Activated naive CD4-positive, alpha-beta T cell treated with anti-CD3 and anti-CD28 coated beads, Interleukin-2, amount 10 ng/mL, durations not matched to agents 7 days and 5 days (primary cell): ENCODE measurements at regions not wholly inside any gene's neighbourhood (a gene's known extent, or its start where the extent isn't known, plus 50 kb on each side); places are given as distances from the start of the nearest gene placed in this dataset.

Experiments
- CTCF ChIA-PET: fragments of 350-600 bp; sonication (Branson Sonifier 250); formaldehyde crosslinking; loops from one replicate; lab custom pipeline; 2021; ENCODE audit warnings: antibody characterized with exemption; lab: Charles Lee
- DNase-seq: peaks from one replicate; pipeline ENCODE4 v3.0.0-alpha.2; 2020
- H3K27ac Mint-ChIP-seq: one replicate; pipeline ENCODE4 v1.8.0; 2021; ENCODE audit warnings: mild to moderate bottlenecking, moderate library complexity, mixed read lengths
- H3K27me3 Mint-ChIP-seq: one replicate; pipeline ENCODE4 v1.8.0; 2021; ENCODE audit warnings: mild to moderate bottlenecking, mixed read lengths
- H3K36me3 Mint-ChIP-seq: one replicate; pipeline ENCODE4 v1.8.0; 2021; ENCODE audit warnings: mixed read lengths
- H3K4me1 Mint-ChIP-seq: one replicate; pipeline ENCODE4 v1.8.0; 2021; ENCODE audit warnings: mixed read lengths
- H3K4me3 Mint-ChIP-seq: one replicate; pipeline ENCODE4 v1.8.0; 2021; ENCODE audit warnings: mild to moderate bottlenecking, moderate library complexity, mixed read lengths
- H3K9me3 Mint-ChIP-seq: one replicate; pipeline ENCODE4 v1.8.0; 2021; ENCODE audit warnings: mixed read lengths

DNA sequence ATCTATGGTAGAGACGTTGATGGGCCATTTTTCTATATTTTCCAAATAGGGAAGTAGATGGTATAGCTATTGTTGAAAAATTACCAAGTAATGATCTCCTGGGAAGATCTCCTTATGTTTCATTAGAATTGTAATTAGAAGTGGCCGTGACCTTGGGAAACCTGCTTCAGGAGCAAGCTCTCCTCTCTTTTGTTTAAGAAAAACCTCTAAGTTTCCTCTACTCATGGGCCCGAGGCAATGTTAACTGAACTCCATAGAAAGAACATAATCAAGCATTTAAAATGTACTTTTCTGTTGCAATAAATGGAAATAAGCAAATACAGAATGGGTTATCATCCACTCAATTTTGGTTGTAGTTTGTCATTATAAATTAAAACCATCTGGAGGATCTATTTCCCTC, 511.2 kb upstream of the MDFIC2 start:
- Mint-ChIP-seq H3K36me3 (no peaks in the 10 kb centered on the region), H3K9me3 (no peaks in the 10 kb centered on the region), H3K27me3 (no peaks in the 10 kb centered on the region), H3K4me3 (no peak overlapping the region), H3K27ac (no peak overlapping the region), H3K4me1 (no peaks in the 10 kb centered on the region)
- CTCF ChIA-PET: no interaction called here
- DNase-seq: no peak

DNA sequence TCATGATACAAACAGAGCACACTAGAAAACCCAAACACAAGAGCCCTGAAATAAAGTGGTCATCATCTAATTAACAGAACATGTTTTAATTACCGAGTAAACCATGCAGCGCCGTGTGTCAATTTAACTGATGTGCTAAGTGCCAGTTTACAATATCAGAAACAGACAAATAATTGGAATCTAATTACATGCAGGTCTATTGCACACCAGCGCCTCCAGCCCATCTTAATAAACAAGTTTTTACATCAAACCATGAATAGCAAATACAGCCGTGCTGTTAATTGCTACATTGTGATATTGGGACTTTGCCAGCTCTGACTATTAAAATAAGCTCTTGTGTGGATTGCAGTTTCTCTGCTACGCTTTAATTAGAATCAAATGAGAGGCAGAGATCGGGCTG, 510.2 kb upstream of the MDFIC2 start:
- Mint-ChIP-seq H3K9me3 (no peaks in the 10 kb centered on the region), H3K36me3 (no peaks in the 10 kb centered on the region), H3K27ac (no peak overlapping the region), H3K4me1 (no peaks in the 10 kb centered on the region), H3K4me3 (no peak overlapping the region), H3K27me3 (no peaks in the 10 kb centered on the region)
- DNase-seq: no peak
- CTCF ChIA-PET: no interaction called here

DNA sequence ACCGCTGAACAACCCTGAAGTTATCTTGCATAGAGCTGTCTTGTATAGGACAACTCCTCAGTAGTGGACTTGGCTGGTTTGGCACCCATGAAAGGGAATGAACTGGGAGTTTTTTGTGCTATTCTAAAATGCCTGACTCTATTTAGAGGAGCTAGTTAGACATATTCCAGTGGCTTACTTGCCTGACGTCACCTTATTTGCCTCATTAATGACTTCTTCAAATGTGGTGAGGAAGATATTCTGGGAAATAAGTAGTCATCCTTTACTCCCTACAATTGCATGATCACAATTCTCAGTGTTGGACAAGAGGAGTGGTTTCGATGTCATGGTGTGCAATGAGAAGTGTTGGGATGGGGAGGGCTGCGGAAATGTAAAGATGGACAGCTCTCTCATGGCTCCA, 509.2 kb upstream of the MDFIC2 start:
- peaks cover 1% of the 10 kb centered on the region for H3K9me3 Mint-ChIP-seq
- CTCF ChIA-PET: no interaction called here
- no peak overlapping the region for H3K27ac Mint-ChIP-seq
- H3K4me1 Mint-ChIP-seq: no peaks in the 10 kb centered on the region
- H3K4me3 Mint-ChIP-seq: no peak overlapping the region
- H3K36me3 Mint-ChIP-seq: no peaks in the 10 kb centered on the region
- no peaks in the 10 kb centered on the region for H3K27me3 Mint-ChIP-seq
- no peak for DNase-seq

DNA sequence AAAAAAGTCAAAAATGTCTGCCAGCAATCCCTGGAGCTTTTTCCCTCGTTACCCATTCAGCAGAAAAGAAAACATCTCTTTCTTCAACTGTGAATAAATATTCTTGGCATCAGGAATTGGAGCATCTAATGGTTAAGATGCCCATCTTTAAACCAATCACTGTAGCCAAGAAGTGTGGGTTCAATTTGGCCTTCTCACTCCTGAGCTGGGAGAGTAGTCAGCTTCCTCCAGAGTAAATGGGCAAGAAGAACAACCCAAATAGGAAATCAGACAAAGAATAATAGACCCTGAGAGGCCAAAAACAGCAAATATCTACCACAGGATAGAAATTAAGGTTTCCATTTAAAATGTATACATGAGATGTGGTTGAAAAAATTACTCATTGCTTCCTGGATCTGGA, 508.0 kb upstream of the MDFIC2 start:
- Mint-ChIP-seq H3K27ac (no peak overlapping the region), H3K4me1 (no peaks in the 10 kb centered on the region), H3K36me3 (no peaks in the 10 kb centered on the region), H3K4me3 (no peak overlapping the region), H3K9me3 (peaks cover 1% of the 10 kb centered on the region), H3K27me3 (no peaks in the 10 kb centered on the region)
- no peak for DNase-seq
- CTCF ChIA-PET: no interaction called here

DNA sequence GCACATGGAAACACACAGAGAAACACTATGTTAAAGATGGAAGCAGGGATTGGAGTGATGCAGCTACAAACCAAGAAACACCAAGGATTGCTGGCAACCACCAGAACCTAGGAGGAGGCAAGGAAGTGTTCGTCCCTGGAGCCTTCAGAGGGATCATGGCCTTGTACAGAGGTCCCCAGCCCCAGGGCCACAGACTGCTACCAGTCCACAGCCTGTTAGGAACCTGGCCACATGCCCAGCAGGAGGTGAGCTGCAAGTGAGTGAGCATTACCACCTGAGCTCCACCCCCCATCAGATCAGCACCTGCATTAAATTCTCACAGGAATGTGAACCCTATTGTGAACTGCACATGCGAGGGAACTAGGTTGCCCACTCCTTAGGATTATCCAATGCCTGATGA, 505.7 kb upstream of the MDFIC2 start:
- no peak overlapping the region for H3K27ac Mint-ChIP-seq
- H3K36me3 Mint-ChIP-seq: no peaks in the 10 kb centered on the region
- H3K9me3 Mint-ChIP-seq: peaks cover 1% of the 10 kb centered on the region
- H3K27me3 Mint-ChIP-seq: no peaks in the 10 kb centered on the region
- DNase-seq: no peak
- H3K4me1 Mint-ChIP-seq: no peaks in the 10 kb centered on the region
- CTCF ChIA-PET: no interaction called here
- no peak overlapping the region for H3K4me3 Mint-ChIP-seq

DNA sequence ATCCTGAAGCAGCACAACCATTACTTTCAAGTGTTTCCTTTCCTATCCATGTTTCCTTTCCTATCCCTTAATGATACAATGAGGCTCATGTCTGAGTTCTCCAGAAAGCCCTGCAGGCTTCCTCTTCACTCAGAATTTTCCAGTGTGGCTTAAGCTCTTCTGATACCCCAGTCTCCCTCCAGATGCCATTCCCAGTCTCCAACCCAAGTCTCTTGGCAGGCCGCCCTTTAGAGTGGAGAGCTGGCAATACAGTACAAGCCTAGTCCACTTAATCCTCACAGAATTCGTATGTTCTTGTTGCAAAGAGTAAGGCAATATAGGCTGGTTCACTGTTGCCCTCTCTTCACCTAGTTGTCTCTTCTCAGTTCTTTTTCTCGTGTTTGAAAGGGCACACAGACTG, 503.9 kb upstream of the MDFIC2 start:
- no peak overlapping the region for H3K27ac Mint-ChIP-seq
- peaks cover 1% of the 10 kb centered on the region for H3K9me3 Mint-ChIP-seq
- no peaks in the 10 kb centered on the region for H3K36me3 Mint-ChIP-seq
- CTCF ChIA-PET: no interaction called here
- no peaks in the 10 kb centered on the region for H3K27me3 Mint-ChIP-seq
- H3K4me3 Mint-ChIP-seq: no peak overlapping the region
- no peaks in the 10 kb centered on the region for H3K4me1 Mint-ChIP-seq
- no peak for DNase-seq

DNA sequence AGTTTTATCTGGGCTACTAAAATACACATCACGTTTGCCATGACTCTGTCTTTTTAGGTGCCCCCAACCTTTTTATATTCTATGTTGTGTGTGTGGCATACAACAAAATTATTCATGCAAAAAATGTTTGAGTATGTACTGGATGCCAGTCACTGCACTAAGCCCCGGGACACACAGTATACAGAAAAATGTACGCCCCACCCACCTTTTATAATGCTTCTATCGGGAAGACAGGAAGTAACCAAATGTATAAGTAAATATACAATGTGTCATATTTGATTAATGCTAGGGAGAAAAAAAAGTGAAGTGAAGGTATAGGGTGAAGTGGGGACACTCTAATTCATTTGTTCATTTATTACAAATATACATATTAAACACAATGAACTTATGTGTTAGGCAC, 503.4 kb upstream of the MDFIC2 start:
- Mint-ChIP-seq H3K4me3 (no peak overlapping the region), H3K27ac (no peak overlapping the region), H3K9me3 (peaks cover 1% of the 10 kb centered on the region), H3K4me1 (no peaks in the 10 kb centered on the region), H3K36me3 (no peaks in the 10 kb centered on the region), H3K27me3 (no peaks in the 10 kb centered on the region)
- CTCF ChIA-PET: no interaction called here
- DNase-seq: no peak

DNA sequence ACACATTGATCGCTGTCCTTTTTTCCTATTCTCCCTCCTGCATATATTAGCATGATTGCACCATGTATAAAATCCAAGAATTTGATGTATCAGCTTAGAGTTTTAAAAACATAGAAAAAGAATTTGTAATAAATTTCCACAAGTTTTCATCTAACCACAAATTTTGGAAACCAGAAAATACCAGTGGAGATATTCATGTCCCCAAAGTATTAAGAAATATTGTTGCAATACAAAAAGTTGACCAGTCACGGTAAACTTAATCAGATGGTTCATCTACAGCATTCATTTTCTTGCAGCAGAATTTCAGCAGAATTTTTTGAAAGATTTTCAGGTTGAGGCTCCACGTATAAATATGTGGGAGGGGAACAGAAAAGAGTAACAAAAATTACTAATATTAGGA, 500.9 kb upstream of the MDFIC2 start:
- DNase-seq: no peak
- no peak overlapping the region for H3K4me3 Mint-ChIP-seq
- H3K9me3 Mint-ChIP-seq: peaks cover 1% of the 10 kb centered on the region
- H3K36me3 Mint-ChIP-seq: no peaks in the 10 kb centered on the region
- CTCF ChIA-PET: no interaction called here
- H3K27ac Mint-ChIP-seq: no peak overlapping the region
- H3K27me3 Mint-ChIP-seq: no peaks in the 10 kb centered on the region
- no peaks in the 10 kb centered on the region for H3K4me1 Mint-ChIP-seq

DNA sequence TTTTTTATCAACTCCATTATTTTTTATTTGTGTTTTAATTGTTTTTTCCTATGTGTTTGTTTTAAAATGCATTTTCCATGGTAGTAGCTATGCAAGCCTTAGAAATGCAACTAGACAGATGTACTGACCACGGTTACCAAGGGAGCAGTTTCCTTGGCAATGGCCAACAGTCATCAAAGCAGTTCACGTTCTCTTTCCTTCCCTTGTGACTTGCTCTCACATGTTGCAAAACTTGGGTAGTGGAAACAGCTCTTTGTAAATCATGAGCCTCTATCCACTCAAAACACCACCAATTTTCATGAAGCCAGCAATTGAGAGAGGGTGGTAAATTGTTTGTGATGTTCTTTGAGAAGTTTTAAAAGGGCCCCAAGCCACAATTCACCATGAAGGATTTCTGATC, 499.4 kb upstream of the MDFIC2 start:
- Mint-ChIP-seq H3K4me3 (no peak overlapping the region), H3K27me3 (no peaks in the 10 kb centered on the region), H3K9me3 (no peaks in the 10 kb centered on the region), H3K27ac (no peak overlapping the region), H3K36me3 (no peaks in the 10 kb centered on the region), H3K4me1 (no peaks in the 10 kb centered on the region)
- DNase-seq: peak; percentile 26
- CTCF ChIA-PET: interaction anchor here (0.7 kb wide), 1 partner anchor 386 kb away, joined by 3 read pairs; no protein-coding TSS in a partner anchor

DNA sequence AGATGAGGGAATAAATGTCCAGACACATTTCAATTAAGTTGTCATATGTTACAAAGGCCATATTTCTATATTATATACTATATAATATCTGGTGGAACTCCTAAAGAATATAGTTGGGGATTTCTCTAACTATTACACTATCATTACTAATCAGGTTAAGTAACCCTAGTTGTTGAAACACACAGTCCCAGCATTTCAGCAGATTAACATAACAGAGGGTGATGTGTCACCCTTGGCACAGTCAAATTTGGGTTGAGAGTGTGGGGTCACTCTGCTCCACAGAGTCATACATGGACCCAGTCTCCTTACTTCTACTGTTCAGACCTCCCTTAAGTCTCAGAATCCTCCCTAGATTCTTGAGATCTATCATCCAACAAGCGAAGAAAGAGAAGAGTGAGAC, 496.4 kb upstream of the MDFIC2 start:
- DNase-seq: no peak
- Mint-ChIP-seq H3K27ac (no peak overlapping the region), H3K9me3 (no peaks in the 10 kb centered on the region), H3K36me3 (no peaks in the 10 kb centered on the region), H3K27me3 (no peaks in the 10 kb centered on the region), H3K4me1 (no peaks in the 10 kb centered on the region), H3K4me3 (no peak overlapping the region)
- CTCF ChIA-PET: no interaction called here

DNA sequence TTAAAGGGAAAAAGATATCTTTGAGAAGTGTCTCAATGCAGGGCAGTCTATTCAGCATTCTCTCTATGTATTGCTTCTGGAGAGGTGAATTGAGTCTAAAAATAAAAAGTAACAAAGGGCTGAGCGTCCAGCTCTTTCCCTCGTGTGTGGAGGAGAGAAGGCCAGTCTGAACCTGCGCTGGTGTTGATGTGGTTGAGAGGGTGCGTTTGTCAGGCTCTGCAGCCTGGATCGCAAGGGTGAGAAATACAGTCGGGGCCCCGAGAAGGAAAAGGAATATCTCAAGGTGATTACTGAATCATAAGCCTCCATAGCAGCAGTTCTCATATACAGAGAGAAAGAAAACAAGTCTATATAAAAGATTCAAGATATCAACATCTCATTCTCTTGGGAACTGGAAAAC, 494.1 kb upstream of the MDFIC2 start:
- no peak overlapping the region for H3K27ac Mint-ChIP-seq
- H3K9me3 Mint-ChIP-seq: no peaks in the 10 kb centered on the region
- H3K36me3 Mint-ChIP-seq: no peaks in the 10 kb centered on the region
- H3K4me3 Mint-ChIP-seq: no peak overlapping the region
- H3K4me1 Mint-ChIP-seq: no peaks in the 10 kb centered on the region
- DNase-seq: no peak
- CTCF ChIA-PET: no interaction called here
- no peaks in the 10 kb centered on the region for H3K27me3 Mint-ChIP-seq

DNA sequence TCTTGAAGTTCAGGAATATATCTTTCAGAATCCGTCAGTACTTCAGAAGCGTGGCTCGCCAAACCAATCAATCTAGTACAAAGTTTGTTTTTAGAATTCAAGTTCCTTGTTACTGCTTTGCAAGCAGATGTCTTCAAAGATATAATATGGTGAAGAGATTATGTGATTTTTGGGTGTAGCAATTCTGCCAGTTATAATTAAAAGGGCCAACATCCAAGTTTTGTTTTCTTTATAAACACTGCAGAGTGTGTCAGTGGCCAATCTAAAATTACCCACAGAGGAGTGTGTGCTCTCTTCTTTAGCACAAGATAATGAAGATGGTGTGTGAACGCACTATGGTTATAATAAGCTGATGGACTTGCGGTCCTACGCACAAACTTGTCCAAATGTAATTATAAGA, 493.6 kb upstream of the MDFIC2 start:
- H3K27me3 Mint-ChIP-seq: no peaks in the 10 kb centered on the region
- H3K4me3 Mint-ChIP-seq: no peak overlapping the region
- no peaks in the 10 kb centered on the region for H3K36me3 Mint-ChIP-seq
- CTCF ChIA-PET: no interaction called here
- H3K9me3 Mint-ChIP-seq: no peaks in the 10 kb centered on the region
- no peaks in the 10 kb centered on the region for H3K4me1 Mint-ChIP-seq
- DNase-seq: no peak
- H3K27ac Mint-ChIP-seq: no peak overlapping the region

DNA sequence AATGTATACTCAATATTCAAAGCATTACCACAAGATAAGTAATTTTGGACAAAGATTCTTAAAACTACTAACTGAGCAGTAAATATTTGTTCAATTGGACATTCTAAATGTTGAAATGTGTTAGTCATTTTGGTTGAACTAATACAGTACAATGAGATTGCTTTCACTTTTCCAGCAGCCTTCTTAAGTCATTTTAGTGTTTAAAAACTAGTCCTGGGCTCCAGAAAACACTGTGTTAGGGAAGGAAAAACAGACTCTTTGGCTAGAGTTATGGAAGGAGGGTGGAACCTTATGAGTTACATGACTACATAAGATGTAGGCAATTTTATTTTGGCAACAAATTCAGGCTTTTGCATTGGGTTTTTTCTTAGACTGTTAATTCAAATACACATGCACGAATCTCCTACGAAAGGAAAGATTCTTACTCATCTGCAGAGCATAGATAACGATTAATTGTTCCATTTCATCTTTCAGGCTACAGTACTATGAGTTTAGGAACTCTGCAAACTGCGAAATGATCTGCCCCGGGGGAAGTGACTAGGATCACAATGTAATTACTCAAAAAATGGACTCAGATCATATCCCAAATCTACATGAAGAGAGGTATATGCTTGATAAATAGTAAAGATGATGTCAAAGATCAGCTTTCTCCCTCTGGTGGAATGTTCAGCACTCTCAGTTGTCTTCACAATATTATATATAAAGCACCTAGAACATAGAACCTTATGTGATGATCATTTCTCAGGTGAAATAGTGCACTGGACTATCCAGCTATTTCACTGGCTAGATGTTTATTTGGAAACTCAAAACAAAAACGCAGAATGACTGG, 492.8 kb upstream of the MDFIC2 start:
- Mint-ChIP-seq H3K27ac (no peak overlapping the region), H3K27me3 (no peaks in the 10 kb centered on the region), H3K4me3 (no peak overlapping the region), H3K4me1 (no peaks in the 10 kb centered on the region), H3K9me3 (no peaks in the 10 kb centered on the region), H3K36me3 (no peaks in the 10 kb centered on the region)
- no peak for DNase-seq
- CTCF ChIA-PET: no interaction called here

DNA sequence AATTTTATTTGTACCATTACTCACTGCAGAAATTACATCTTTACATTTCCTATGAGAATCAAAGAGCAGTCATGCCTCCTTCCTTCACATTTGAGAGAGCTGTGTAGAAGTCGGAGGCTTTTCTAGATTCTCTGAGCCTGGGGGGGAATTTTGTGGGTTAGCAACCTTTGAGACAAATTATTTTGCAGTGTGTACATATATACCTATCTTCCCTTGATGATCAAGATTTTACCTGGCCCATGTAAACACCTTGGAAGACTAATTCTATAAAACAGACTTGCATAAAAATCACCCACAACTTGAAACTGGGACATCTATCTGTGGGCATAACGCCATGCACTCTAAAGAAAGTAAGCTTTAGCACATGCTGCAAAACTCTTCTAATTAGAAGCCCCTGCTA, 491.5 kb upstream of the MDFIC2 start:
- Mint-ChIP-seq H3K27me3 (peaks cover 3% of the 10 kb centered on the region), H3K27ac (no peak overlapping the region), H3K4me1 (no peaks in the 10 kb centered on the region), H3K4me3 (no peak overlapping the region), H3K9me3 (no peaks in the 10 kb centered on the region), H3K36me3 (no peaks in the 10 kb centered on the region)
- no peak for DNase-seq
- CTCF ChIA-PET: no interaction called here

DNA sequence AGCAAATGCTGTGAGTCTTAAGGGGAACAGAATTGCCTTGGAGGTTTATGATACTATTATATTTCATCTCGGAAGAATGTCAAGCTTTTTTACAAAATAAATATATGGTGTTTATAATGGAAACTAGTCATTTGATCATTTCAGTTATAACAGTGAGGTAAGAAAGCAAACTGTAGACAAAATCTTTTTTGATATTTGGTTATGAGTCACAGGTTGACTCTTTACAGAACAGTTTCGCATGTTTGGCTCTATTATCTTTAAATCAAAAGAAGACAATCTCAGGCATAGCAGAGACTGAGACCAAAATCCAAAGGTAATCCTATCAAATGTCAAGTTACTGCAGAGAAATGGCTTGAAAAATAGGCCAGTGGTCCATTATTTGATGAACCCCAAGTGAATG, 490.9 kb upstream of the MDFIC2 start:
- CTCF ChIA-PET: no interaction called here
- peaks cover 3% of the 10 kb centered on the region for H3K27me3 Mint-ChIP-seq

More for the DNA sequence above, 490.9 kb upstream of the MDFIC2 start:
- no peaks in the 10 kb centered on the region for H3K9me3 Mint-ChIP-seq
- no peak overlapping the region for H3K27ac Mint-ChIP-seq
- H3K36me3 Mint-ChIP-seq: no peaks in the 10 kb centered on the region
- DNase-seq: no peak
- H3K4me3 Mint-ChIP-seq: no peak overlapping the region
- H3K4me1 Mint-ChIP-seq: no peaks in the 10 kb centered on the region
